SK-N-SH treated with all-trans-retinoic acid at 6 μM for 48 hours (cell line): ENCODE measurements at regions not wholly inside any gene's neighbourhood (a gene's known extent, or its start where the extent isn't known, plus 50 kb on each side); places are given as distances from the start of the nearest gene placed in this dataset.

Source experiments
- ATAC-seq: fragments of 200-7000 bp; cut with Tn5 transposase; 3 replicates; pipeline ENCODE4 v1.9.1; 2020; ENCODE audit warnings: mild to moderate bottlenecking, moderate library complexity
- ARNTL ChIP-seq: fragments of 450-650 bp; formaldehyde crosslinking; IDR thresholded peaks from 2 replicates; pipeline ENCODE4 v1.5.0; 2020; ENCODE audit warnings: low read depth, mild to moderate bottlenecking, moderate library complexity, borderline replicate concordance
- BACH2 ChIP-seq: fragments of 250-450 bp; sonication (Bioruptor Pico); IDR thresholded peaks from 2 replicates; pipeline ENCODE4 v1.9.0; 2021; ENCODE audit warnings: mild to moderate bottlenecking, borderline replicate concordance
- CSDC2 ChIP-seq: fragments of 250-450 bp; sonication (Bioruptor Pico); IDR thresholded peaks from 2 replicates; pipeline ENCODE4 v1.5.0; 2020; ENCODE audit warnings: mild to moderate bottlenecking, moderate library complexity
- ESRRG ChIP-seq: fragments of 250-450 bp; sonication (Bioruptor Pico); IDR thresholded peaks from 2 replicates; pipeline ENCODE4 v1.6.1; 2021; ENCODE audit warnings: mild to moderate bottlenecking
- GLIS3 ChIP-seq: fragments of 250-450 bp; sonication (Bioruptor Pico); IDR thresholded peaks from 2 replicates; pipeline ENCODE4 v1.5.0; 2020; ENCODE audit warnings: mild to moderate bottlenecking, moderate library complexity
- ISL1 ChIP-seq: fragments of 250-450 bp; sonication (Bioruptor Pico); IDR thresholded peaks from 2 replicates; pipeline ENCODE4 v2.1.2; 2022; ENCODE audit warnings: mild to moderate bottlenecking, moderate library complexity
- OSR1 ChIP-seq: fragments of 250-450 bp; sonication (Bioruptor Pico); IDR thresholded peaks from 2 replicates; pipeline ENCODE4 v1.8.0; 2022; ENCODE audit warnings: moderate library complexity, mild to moderate bottlenecking, inconsistent platforms
- PPARA ChIP-seq: fragments of 250-450 bp; sonication (Bioruptor Pico); IDR thresholded peaks from 2 replicates; pipeline ENCODE4 v1.5.0; 2020; ENCODE audit warnings: mild to moderate bottlenecking, borderline replicate concordance
- RARB ChIP-seq: fragments of 250-450 bp; sonication (Bioruptor Pico); IDR thresholded peaks from 2 replicates; pipeline ENCODE4 v1.8.0; 2021; ENCODE audit warnings: mild to moderate bottlenecking, moderate library complexity
- SNAI2 ChIP-seq: fragments of 250-450 bp; sonication (Bioruptor Pico); IDR thresholded peaks from 2 replicates; pipeline ENCODE4 v1.5.0; 2020; ENCODE audit warnings: mild to moderate bottlenecking, moderate library complexity
- TCF4 ChIP-seq: fragments of 250-450 bp; sonication (Bioruptor Pico); IDR thresholded peaks from 2 replicates; pipeline ENCODE4 v1.8.0; 2021; ENCODE audit warnings: mild to moderate bottlenecking, moderate library complexity, borderline replicate concordance
- TOX ChIP-seq: fragments of 250-450 bp; sonication (Bioruptor Pico); IDR thresholded peaks from 2 replicates; pipeline ENCODE4 v1.8.0; 2021; ENCODE audit warnings: mild to moderate bottlenecking, moderate library complexity, borderline replicate concordance
- ZC3H10 ChIP-seq: fragments of 250-450 bp; sonication (Bioruptor Pico); IDR thresholded peaks from 2 replicates; pipeline ENCODE4 v1.5.1; 2021; ENCODE audit warnings: mild to moderate bottlenecking, moderate library complexity
- ZFP3 ChIP-seq: fragments of 250-450 bp; sonication (Bioruptor Pico); IDR thresholded peaks from 2 replicates; pipeline ENCODE4 v1.5.0; 2020; ENCODE audit warnings: mild to moderate bottlenecking, moderate library complexity
- ZFP30 ChIP-seq: fragments of 450-650 bp; formaldehyde crosslinking; IDR thresholded peaks from 2 replicates; pipeline ENCODE4 v1.5.0; 2022; ENCODE audit warnings: mild to moderate bottlenecking, moderate library complexity
- ZNF565 ChIP-seq: fragments of 450-650 bp; formaldehyde crosslinking; conservative IDR thresholded peaks from 2 replicates; pipeline ENCODE4 v1.5.0; 2020; ENCODE audit warnings: low read depth, mild to moderate bottlenecking, moderate library complexity
- ZNF70 ChIP-seq: fragments of 450-650 bp; formaldehyde crosslinking; IDR thresholded peaks from 2 replicates; pipeline ENCODE4 v1.5.0; 2020; ENCODE audit warnings: mild to moderate bottlenecking, moderate library complexity
- ZNF8 ChIP-seq: fragments of 450-650 bp; formaldehyde crosslinking; IDR thresholded peaks from 2 replicates; pipeline ENCODE4 v1.5.0; 2020; ENCODE audit warnings: mild to moderate bottlenecking, moderate library complexity
- TF ChIP-seq, protein P1 (sequence below): fragments of 250-450 bp; sonication (Bioruptor Pico); IDR thresholded peaks from 2 replicates; pipeline ENCODE4 v1.8.0; 2021; ENCODE audit warnings: low read depth, mild to moderate bottlenecking, moderate library complexity, borderline replicate concordance
- TF ChIP-seq, protein P2 (sequence below): fragments of 250-450 bp; sonication (Bioruptor Pico); IDR thresholded peaks from 2 replicates; pipeline ENCODE4 v1.5.1; 2020; ENCODE audit warnings: low read depth, mild to moderate bottlenecking, moderate library complexity
- TF ChIP-seq, protein P3 (sequence below): fragments of 250-450 bp; sonication (Bioruptor Pico); IDR thresholded peaks from 2 replicates; pipeline ENCODE4 v1.5.1; 2021; ENCODE audit warnings: mild to moderate bottlenecking, moderate library complexity
- TF ChIP-seq, protein P4 (sequence below): fragments of 250-450 bp; sonication (Bioruptor Pico); IDR thresholded peaks from 2 replicates; pipeline ENCODE4 v1.8.0; 2020; ENCODE audit warnings: mild to moderate bottlenecking, moderate library complexity, borderline replicate concordance

DNA sequence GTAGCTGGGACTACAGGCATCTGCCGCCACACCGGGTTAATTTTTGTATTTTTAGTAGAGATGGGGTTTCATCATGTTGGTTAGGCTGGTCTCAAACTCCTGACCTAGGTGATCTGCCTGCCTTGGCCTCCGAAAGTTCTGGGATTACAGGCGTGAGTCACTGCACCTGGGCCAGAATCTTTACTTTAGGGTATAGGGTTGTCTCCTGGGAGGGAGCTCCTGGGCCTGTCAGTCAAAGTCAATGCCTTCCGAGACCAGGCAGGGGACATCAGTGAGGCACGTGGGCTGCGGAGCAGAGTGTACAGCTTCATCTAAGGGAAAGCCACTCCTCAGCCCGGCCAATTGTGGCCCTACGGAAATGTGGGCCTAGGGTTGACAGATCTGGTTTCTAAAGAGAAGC is 108.6 kb downstream of the FGF18 start:
- no peak for TF ChIP-seq ZNF565 (CRISPR knock-in tag)
- no peak for TF ChIP-seq CSDC2 (CRISPR knock-in tag)
- no peak for TF ChIP-seq TCF4 (CRISPR knock-in tag)
- TF ChIP-seq TOX (CRISPR knock-in tag): no peak
- no peak for TF ChIP-seq RARB (CRISPR knock-in tag)
- no peak for TF ChIP-seq ZNF8 (CRISPR knock-in tag)
- TF ChIP-seq ZNF70 (CRISPR knock-in tag): no peak
- no peak for TF ChIP-seq ISL1
- no peak for TF ChIP-seq ESRRG (CRISPR knock-in tag)
- TF ChIP-seq, protein P1, sequence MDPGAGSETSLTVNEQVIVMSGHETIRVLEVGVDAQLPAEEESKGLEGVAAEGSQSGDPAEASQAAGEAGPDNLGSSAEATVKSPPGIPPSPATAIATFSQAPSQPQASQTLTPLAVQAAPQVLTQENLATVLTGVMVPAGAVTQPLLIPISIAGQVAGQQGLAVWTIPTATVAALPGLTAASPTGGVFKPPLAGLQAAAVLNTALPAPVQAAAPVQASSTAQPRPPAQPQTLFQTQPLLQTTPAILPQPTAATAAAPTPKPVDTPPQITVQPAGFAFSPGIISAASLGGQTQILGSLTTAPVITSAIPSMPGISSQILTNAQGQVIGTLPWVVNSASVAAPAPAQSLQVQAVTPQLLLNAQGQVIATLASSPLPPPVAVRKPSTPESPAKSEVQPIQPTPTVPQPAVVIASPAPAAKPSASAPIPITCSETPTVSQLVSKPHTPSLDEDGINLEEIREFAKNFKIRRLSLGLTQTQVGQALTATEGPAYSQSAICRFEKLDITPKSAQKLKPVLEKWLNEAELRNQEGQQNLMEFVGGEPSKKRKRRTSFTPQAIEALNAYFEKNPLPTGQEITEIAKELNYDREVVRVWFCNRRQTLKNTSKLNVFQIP (CRISPR knock-in tag): no peak
- TF ChIP-seq BACH2 (CRISPR knock-in tag): no peak
- TF ChIP-seq, protein P2, sequence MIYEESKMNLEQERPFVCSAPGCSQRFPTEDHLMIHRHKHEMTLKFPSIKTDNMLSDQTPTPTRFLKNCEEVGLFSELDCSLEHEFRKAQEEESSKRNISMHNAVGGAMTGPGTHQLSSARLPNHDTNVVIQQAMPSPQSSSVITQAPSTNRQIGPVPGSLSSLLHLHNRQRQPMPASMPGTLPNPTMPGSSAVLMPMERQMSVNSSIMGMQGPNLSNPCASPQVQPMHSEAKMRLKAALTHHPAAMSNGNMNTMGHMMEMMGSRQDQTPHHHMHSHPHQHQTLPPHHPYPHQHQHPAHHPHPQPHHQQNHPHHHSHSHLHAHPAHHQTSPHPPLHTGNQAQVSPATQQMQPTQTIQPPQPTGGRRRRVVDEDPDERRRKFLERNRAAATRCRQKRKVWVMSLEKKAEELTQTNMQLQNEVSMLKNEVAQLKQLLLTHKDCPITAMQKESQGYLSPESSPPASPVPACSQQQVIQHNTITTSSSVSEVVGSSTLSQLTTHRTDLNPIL (CRISPR knock-in tag): no peak
- TF ChIP-seq, protein P3, sequence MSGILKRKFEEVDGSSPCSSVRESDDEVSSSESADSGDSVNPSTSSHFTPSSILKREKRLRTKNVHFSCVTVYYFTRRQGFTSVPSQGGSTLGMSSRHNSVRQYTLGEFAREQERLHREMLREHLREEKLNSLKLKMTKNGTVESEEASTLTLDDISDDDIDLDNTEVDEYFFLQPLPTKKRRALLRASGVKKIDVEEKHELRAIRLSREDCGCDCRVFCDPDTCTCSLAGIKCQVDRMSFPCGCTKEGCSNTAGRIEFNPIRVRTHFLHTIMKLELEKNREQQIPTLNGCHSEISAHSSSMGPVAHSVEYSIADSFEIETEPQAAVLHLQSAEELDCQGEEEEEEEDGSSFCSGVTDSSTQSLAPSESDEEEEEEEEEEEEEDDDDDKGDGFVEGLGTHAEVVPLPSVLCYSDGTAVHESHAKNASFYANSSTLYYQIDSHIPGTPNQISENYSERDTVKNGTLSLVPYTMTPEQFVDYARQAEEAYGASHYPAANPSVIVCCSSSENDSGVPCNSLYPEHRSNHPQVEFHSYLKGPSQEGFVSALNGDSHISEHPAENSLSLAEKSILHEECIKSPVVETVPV (CRISPR knock-in tag): no peak
- no peak for TF ChIP-seq GLIS3
- no peak for TF ChIP-seq ZC3H10 (CRISPR knock-in tag)
- no peak for TF ChIP-seq OSR1 (CRISPR knock-in tag)
- TF ChIP-seq, all 23 proteins: peak for 0
- no peak for ATAC-seq

DNA sequence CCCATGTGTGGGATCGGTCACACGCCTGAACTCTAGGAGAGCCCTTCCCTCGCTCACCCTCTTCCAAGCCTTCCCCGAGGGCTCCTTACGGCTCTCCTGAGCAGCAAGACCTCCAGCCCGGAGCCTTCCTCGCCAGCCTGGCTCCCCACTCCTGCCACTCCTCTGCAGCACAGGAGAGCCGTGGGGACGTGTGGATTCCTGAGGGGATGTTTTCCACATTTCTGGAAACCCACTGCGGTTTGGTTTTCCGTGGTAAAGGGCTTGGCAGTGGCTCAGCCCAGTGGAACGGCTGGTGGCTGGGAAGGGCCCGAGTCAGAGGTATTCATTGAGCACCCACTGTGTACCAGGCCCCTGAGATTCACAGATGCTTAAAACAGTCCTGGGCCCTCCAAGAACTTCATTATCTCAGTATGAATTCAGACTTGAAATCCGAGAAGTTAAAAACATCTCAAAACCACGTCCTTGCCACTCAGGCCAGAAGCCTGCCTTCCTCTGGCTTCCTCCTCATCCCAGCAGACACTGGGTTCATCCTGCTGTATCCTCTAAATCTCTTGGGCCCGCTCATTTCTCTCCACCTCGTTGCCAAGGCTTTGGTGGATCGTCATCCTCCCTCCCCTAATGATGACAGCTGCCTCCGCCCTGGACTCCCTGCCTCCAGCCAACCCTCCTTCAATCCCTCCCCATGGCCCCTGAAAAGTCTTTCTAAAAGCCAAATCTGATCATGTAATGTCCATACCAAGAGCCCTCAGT is 109.6 kb downstream of the FGF18 start:
- no peak for ATAC-seq
- TF ChIP-seq ZFP30 (no peak), ISL1 (no peak), ZFP3 (CRISPR knock-in tag) (no peak), RARB (CRISPR knock-in tag) (no peak), ZNF70 (CRISPR knock-in tag) (no peak), ARNTL (CRISPR knock-in tag) (no peak), SNAI2 (CRISPR knock-in tag) (no peak), GLIS3 (no peak), BACH2 (CRISPR knock-in tag) (no peak), ZC3H10 (CRISPR knock-in tag) (no peak), OSR1 (CRISPR knock-in tag) (no peak), PPARA (CRISPR knock-in tag) (no peak), ESRRG (CRISPR knock-in tag) (no peak)
- TF ChIP-seq, protein P2 (CRISPR knock-in tag): no peak
- TF ChIP-seq, protein P4, sequence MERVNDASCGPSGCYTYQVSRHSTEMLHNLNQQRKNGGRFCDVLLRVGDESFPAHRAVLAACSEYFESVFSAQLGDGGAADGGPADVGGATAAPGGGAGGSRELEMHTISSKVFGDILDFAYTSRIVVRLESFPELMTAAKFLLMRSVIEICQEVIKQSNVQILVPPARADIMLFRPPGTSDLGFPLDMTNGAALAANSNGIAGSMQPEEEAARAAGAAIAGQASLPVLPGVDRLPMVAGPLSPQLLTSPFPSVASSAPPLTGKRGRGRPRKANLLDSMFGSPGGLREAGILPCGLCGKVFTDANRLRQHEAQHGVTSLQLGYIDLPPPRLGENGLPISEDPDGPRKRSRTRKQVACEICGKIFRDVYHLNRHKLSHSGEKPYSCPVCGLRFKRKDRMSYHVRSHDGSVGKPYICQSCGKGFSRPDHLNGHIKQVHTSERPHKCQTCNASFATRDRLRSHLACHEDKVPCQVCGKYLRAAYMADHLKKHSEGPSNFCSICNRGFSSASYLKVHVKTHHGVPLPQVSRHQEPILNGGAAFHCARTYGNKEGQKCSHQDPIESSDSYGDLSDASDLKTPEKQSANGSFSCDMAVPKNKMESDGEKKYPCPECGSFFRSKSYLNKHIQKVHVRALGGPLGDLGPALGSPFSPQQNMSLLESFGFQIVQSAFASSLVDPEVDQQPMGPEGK (CRISPR knock-in tag): no peak
- TF ChIP-seq, protein P1 (CRISPR knock-in tag): no peak
